ENCODE measurements at regions not wholly inside any gene's neighbourhood (a gene's known extent, or its start where the extent isn't known, plus 50 kb on each side); places are given as distances from the start of the nearest gene placed in this dataset.

DNA sequence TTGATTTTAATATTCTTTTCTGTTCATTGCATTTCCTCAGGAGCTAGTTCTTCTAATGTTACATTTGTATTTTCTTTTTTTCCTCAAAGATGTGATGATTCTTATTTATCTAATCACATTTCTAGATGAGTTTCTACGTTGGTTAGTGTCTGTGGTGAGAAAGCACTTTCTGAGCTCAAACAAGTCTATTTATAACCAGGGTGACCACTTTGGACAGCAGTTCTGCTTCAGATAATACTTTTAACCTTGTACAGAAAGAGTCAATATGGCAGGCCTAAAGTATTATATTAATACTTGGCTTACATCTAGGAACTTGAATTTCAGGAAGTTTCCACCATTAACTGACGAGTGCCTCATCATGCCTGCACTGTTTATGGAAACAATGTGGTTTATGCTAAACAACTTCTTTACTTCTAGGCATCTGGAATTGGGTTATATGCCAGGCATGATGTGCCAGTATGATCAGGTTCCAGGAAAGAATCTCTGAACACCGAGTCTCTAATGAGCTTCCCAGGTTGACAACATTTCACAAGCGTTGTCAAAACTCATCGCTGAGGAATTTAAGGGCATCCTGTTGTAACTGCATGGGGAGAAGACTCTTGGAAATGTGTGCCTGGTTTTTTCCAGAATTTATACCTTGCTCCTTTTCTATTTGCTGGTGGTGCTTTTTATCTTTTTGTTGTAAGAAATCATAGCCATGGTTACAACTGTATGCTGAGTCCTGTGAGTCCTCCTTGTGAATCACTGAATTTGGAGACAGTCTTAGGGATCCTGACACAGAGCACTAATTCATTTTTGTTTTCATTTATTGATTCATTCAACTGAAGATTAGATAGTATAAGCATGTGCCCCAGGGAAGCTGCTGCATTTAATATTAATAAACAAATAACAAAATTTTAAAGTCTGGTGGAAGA is 344.4 kb upstream of the PCDH9 start:
- peaks cover 29% of the 10 kb centered on the region for H3K9me3 Mint-ChIP-seq
- TF ChIP-seq, protein P1, sequence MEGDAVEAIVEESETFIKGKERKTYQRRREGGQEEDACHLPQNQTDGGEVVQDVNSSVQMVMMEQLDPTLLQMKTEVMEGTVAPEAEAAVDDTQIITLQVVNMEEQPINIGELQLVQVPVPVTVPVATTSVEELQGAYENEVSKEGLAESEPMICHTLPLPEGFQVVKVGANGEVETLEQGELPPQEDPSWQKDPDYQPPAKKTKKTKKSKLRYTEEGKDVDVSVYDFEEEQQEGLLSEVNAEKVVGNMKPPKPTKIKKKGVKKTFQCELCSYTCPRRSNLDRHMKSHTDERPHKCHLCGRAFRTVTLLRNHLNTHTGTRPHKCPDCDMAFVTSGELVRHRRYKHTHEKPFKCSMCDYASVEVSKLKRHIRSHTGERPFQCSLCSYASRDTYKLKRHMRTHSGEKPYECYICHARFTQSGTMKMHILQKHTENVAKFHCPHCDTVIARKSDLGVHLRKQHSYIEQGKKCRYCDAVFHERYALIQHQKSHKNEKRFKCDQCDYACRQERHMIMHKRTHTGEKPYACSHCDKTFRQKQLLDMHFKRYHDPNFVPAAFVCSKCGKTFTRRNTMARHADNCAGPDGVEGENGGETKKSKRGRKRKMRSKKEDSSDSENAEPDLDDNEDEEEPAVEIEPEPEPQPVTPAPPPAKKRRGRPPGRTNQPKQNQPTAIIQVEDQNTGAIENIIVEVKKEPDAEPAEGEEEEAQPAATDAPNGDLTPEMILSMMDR (IDR thresholded peaks at IDR 0.05), result no peak
- H3K4me3 Mint-ChIP-seq, result no peak overlapping the region
- H3K27me3 Mint-ChIP-seq (ENCODE audit: insufficient read depth), result no peaks in the 10 kb centered on the region
- no peaks in the 10 kb centered on the region for H3K36me3 Mint-ChIP-seq (ENCODE audit: low read depth)
- H3K4me1 Mint-ChIP-seq (ENCODE audit: low read depth), result no peaks in the 10 kb centered on the region
- no peak for DNase-seq
- no peak overlapping the region for H3K27ac Mint-ChIP-seq

- no peaks in the 10 kb centered on the region for H3K4me1 Mint-ChIP-seq (ENCODE audit: low read depth)
Measured at GRCh38 chr13:67568205-67568604, 338.1 kb upstream of the PCDH9 start.

GRCh38 chr13:67557642-67558241 is 327.6 kb upstream of the PCDH9 start:
- Mint-ChIP-seq H3K36me3 (ENCODE audit: low read depth) (no peaks in the 10 kb centered on the region; the same call in 1 of the 2 replicates), H3K27me3 (ENCODE audit: insufficient read depth) (no peaks in the 10 kb centered on the region), H3K27ac (no peak overlapping the region), H3K4me1 (ENCODE audit: low read depth) (no peaks in the 10 kb centered on the region), H3K4me3 (no peak overlapping the region), H3K9me3 (peaks cover 27% of the 10 kb centered on the region)
- no peak for DNase-seq
- TF ChIP-seq, protein P1 (IDR thresholded peaks at IDR 0.05), result no peak

More at GRCh38 chr13:67568205-67568604, 338.1 kb upstream of the PCDH9 start:
- Mint-ChIP-seq H3K9me3 (peaks cover 15% of the 10 kb centered on the region), H3K4me3 (no peak overlapping the region), H3K27ac (no peak overlapping the region), H3K36me3 (ENCODE audit: low read depth) (no peaks in the 10 kb centered on the region), H3K27me3 (ENCODE audit: insufficient read depth) (no peaks in the 10 kb centered on the region)
- TF ChIP-seq, protein P1 (IDR thresholded peaks at IDR 0.05), result no peak
- DNase-seq, result no peak

- H3K36me3 Mint-ChIP-seq (ENCODE audit: low read depth), result no peaks in the 10 kb centered on the region; the same call in 1 of the 2 replicates
Measured at GRCh38 chr13:67557118-67557517, 327.0 kb upstream of the PCDH9 start.

GRCh38 chr13:67554746-67555452 is 324.8 kb upstream of the PCDH9 start:
- Mint-ChIP-seq H3K9me3 (peaks cover 29% of the 10 kb centered on the region), H3K4me1 (ENCODE audit: low read depth) (no peaks in the 10 kb centered on the region), H3K4me3 (no peak overlapping the region), H3K27me3 (ENCODE audit: insufficient read depth) (no peaks in the 10 kb centered on the region), H3K27ac (no peak overlapping the region), H3K36me3 (ENCODE audit: low read depth) (no peaks in the 10 kb centered on the region; the same call in 1 of the 2 replicates)
- TF ChIP-seq, protein P1 (IDR thresholded peaks at IDR 0.05), result no peak
- no peak for DNase-seq

More at GRCh38 chr13:67557118-67557517, 327.0 kb upstream of the PCDH9 start:
- peaks cover 27% of the 10 kb centered on the region for H3K9me3 Mint-ChIP-seq
- H3K4me1 Mint-ChIP-seq (ENCODE audit: low read depth), result no peaks in the 10 kb centered on the region
- no peak for DNase-seq
- no peak overlapping the region for H3K27ac Mint-ChIP-seq
- H3K27me3 Mint-ChIP-seq (ENCODE audit: insufficient read depth), result no peaks in the 10 kb centered on the region
- no peak overlapping the region for H3K4me3 Mint-ChIP-seq
- TF ChIP-seq, protein P1 (IDR thresholded peaks at IDR 0.05), result no peak
